Neural crest cell (in vitro differentiated cells): ENCODE measurements at regions not wholly inside any gene's neighbourhood (a gene's known extent, or its start where the extent isn't known, plus 50 kb on each side); places are given as distances from the start of the nearest gene placed in this dataset.

Source experiments
- DNase-seq: peaks from one replicate; pipeline ENCODE4 v3.0.0; 2021; ENCODE audit warnings: low read depth, mixed read lengths, low spot score
- H3K27ac Mint-ChIP-seq: one replicate; pipeline ENCODE4 v1.8.0; 2021; ENCODE audit warnings: mild to moderate bottlenecking, mixed read lengths; ENCODE audit not compliant: unreplicated experiment
- H3K27me3 Mint-ChIP-seq: 2 replicates; pipeline ENCODE4 v1.8.0; 2021; ENCODE audit warnings: low read depth, mild to moderate bottlenecking, mixed read lengths
- H3K36me3 Mint-ChIP-seq: 2 replicates; pipeline ENCODE4 v1.8.0; 2021; ENCODE audit warnings: low read depth, mild to moderate bottlenecking, mixed read lengths
- H3K4me1 Mint-ChIP-seq: 2 replicates; pipeline ENCODE4 v1.8.0; 2021; ENCODE audit warnings: mixed read lengths
- H3K4me3 Mint-ChIP-seq: one replicate; pipeline ENCODE4 v1.8.0; 2021; ENCODE audit warnings: mild to moderate bottlenecking, mixed read lengths
- H3K9me3 Mint-ChIP-seq: 2 replicates; pipeline ENCODE4 v1.8.0; 2021; ENCODE audit warnings: mixed read lengths
- TF ChIP-seq, protein P1 (sequence below): fragments of 200-600 bp; sonication (generic); conservative IDR thresholded peaks from 2 replicates; pipeline ENCODE4 v1.5.0; 2021; ENCODE audit warnings: antibody characterized with exemption, mild to moderate bottlenecking

DNA sequence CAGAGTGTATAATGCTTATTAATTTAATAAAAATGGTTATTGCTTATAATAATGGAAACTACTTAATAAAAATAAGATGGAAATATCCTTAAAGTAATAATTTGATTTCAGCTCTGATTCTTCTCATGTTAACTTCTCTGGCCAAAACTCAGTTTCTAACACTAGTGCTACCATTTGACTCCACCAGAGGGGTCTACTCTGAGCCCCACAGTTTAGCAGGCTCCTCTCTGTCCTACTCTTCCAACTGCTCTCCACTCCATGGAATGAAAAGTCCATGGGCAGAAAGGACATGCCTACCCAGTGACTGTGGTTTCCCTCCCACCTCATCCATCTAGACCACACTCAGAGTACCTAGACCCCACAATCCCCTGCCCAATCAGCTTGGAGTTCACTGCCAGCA is 489.1 kb upstream of the CAMK1G start:
- TF ChIP-seq, protein P1, sequence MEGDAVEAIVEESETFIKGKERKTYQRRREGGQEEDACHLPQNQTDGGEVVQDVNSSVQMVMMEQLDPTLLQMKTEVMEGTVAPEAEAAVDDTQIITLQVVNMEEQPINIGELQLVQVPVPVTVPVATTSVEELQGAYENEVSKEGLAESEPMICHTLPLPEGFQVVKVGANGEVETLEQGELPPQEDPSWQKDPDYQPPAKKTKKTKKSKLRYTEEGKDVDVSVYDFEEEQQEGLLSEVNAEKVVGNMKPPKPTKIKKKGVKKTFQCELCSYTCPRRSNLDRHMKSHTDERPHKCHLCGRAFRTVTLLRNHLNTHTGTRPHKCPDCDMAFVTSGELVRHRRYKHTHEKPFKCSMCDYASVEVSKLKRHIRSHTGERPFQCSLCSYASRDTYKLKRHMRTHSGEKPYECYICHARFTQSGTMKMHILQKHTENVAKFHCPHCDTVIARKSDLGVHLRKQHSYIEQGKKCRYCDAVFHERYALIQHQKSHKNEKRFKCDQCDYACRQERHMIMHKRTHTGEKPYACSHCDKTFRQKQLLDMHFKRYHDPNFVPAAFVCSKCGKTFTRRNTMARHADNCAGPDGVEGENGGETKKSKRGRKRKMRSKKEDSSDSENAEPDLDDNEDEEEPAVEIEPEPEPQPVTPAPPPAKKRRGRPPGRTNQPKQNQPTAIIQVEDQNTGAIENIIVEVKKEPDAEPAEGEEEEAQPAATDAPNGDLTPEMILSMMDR = peak; percentile 26
- no peak overlapping the region for H3K4me3 Mint-ChIP-seq
- no peaks in the 10 kb centered on the region for H3K27me3 Mint-ChIP-seq
- peaks cover 3% of the 10 kb centered on the region for H3K9me3 Mint-ChIP-seq
- no peak for DNase-seq
- H3K27ac Mint-ChIP-seq = no peak overlapping the region
- H3K4me1 Mint-ChIP-seq = no peaks in the 10 kb centered on the region
- H3K36me3 Mint-ChIP-seq = peaks cover 3% of the 10 kb centered on the region

DNA sequence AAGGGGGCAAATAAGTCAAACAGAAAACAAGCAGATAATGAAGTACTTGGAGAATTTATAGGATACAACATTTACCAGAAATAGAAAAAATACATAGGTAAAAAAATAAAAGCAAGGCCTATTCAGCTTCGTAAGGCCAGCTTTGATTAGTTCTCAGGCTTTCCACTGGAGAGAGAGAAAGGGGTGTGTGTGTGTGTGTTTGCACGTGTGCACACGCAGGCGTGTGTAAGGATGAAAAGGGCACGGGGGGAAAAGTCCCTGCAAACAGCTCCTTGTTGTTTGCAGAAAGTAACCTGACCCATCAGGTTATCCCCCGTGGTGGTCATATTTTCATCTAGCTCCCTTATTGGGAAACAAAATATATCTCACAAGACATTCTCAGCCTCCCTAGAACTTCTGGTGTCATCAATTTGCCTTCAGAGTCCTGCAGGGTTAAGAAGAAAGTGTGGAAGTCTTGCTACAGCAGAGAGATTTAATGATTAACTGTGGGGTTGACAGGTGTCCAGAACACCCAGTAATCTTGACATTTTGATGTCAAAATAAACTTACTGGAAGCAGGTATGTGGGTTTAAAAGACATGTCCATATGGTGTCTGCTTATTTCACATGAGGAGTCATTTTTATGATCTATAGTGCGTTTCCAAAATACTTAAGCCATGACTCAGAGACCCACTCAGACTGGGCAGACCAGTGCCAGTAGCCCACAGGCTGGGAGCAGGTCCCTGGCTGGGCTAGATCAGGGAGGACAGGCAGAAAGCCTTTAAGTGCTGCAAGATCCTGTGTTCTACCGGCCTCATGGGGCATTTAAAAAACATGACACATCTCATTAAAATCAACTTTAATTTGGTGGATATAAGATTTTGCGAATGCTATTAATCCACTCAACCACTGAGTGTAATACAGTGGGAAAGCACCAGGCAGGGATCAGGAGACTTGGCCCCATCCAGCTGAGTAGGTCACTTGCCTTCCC is 487.6 kb upstream of the CAMK1G start:
- H3K4me3 Mint-ChIP-seq = no peak overlapping the region

DNA sequence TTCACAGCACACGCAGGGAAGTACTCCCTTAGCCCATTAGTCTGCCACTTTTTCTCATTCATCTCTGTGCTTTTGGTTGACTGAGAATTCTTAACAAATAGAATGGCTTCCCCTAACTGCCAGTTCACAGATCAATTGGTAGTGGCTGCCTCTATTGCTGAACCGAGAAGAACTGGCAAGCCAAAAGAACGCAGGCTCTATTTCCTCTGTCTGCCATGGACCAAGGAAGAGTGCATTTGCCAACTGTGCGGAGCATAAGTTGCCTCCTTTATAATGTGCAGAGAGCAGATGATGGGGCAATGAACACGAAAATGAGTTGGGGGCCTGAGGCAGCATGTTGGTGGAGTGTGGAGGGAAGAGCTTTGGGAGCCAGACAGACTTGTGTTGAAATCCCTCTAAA is 483.1 kb upstream of the CAMK1G start:
- peaks cover 3% of the 10 kb centered on the region for H3K27me3 Mint-ChIP-seq
- DNase-seq = no peak
- H3K4me1 Mint-ChIP-seq = no peaks in the 10 kb centered on the region
- no peak overlapping the region for H3K27ac Mint-ChIP-seq
- no peaks in the 10 kb centered on the region for H3K9me3 Mint-ChIP-seq
- TF ChIP-seq, protein P1 = no peak
- no peaks in the 10 kb centered on the region for H3K36me3 Mint-ChIP-seq
- no peak overlapping the region for H3K4me3 Mint-ChIP-seq

More for the DNA sequence above, 487.6 kb upstream of the CAMK1G start:
- no peaks in the 10 kb centered on the region for H3K9me3 Mint-ChIP-seq
- no peaks in the 10 kb centered on the region for H3K36me3 Mint-ChIP-seq
- no peaks in the 10 kb centered on the region for H3K4me1 Mint-ChIP-seq
- peaks cover 3% of the 10 kb centered on the region for H3K27me3 Mint-ChIP-seq
- TF ChIP-seq, protein P1 = no peak
- no peak for DNase-seq
- H3K27ac Mint-ChIP-seq = no peak overlapping the region

DNA sequence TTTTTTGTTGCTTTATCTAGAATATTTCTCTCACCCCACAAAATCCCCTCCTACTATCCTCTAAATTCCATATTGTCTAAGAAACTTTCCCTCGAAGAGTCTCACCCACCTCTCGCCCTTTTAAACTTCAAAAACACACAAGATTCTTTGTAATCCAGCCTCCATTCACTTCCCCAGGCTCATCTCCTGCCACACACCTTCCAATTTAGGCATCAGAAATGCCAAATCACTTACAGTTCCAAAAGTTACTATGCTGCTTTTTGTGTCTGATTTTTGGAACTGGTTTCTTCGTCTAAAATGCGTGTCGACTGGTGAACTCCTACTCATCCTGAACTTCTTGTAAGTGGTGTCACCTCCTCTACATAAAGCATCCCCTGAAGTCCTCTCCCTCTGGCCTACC is 482.4 kb upstream of the CAMK1G start:
- Mint-ChIP-seq H3K4me1 (no peaks in the 10 kb centered on the region), H3K4me3 (no peak overlapping the region), H3K27ac (no peak overlapping the region), H3K36me3 (no peaks in the 10 kb centered on the region), H3K9me3 (no peaks in the 10 kb centered on the region), H3K27me3 (peaks cover 3% of the 10 kb centered on the region)
- TF ChIP-seq, protein P1 = no peak
- DNase-seq = no peak

DNA sequence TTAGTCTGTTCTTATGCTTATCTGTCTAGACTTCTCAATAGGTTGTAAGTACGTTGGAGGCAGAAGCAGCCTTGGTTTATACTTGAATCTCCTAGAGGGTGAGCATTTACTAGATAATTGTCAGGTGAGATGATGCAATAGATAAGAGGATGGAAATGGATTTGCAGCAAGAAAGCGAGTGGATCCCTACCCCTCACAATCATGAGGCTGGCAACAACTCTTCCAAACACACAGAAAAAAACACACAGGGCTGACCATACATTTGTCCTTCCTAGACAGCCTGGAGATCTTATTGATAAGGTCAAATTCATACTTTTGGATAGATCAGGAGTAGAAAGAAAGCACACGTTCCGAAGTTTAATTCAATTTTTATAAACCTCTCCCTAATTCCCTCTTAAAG is 481.4 kb upstream of the CAMK1G start:
- H3K4me1 Mint-ChIP-seq = peaks cover 4% of the 10 kb centered on the region
- no peak for DNase-seq
- H3K4me3 Mint-ChIP-seq = no peak overlapping the region
- peaks cover 3% of the 10 kb centered on the region for H3K27me3 Mint-ChIP-seq
- TF ChIP-seq, protein P1 = no peak
- H3K36me3 Mint-ChIP-seq = no peaks in the 10 kb centered on the region
- H3K27ac Mint-ChIP-seq = no peak overlapping the region
- no peaks in the 10 kb centered on the region for H3K9me3 Mint-ChIP-seq
